ENCODE measurements at regions not wholly inside any gene's neighbourhood (a gene's known extent, or its start where the extent isn't known, plus 50 kb on each side); places are given as distances from the start of the nearest gene placed in this dataset.

DNA sequence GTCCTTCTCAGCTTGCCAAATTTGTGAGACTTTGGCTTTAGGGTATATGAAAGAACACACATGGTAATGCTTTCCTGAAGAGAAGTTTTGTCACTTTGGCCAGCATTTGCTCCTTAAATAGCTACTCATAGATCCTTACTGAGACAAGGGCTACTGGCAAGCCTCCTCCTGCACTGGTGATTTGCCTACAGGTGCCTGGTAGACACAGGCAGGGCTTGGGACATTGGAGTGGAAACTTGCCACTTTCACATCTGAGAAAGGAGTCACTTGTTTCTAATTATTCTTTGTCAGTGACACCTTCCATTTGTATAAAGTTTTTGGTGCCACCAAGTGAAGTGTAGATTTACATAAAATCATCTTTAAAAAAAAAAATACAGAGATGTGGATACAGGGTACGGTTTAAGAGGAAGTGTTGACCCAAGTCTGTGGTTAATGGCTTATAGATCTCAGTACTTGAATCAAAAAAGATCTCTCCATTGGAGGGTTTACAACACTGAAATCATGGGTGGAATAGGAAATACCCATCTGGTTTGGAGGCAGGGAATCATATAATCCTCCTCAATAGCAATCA lies 132.8 kb upstream of the GADL1 start:
- H3K4me3 ChIP-seq (ENCODE audit: low read length) = no peak overlapping the region
- no peaks in the 10 kb centered on the region for H3K36me3 ChIP-seq (ENCODE audit: insufficient read depth, low read length)
- H3K27me3 ChIP-seq (ENCODE audit: low read length) = no peaks in the 10 kb centered on the region
- H3K4me1 ChIP-seq (ENCODE audit: low read length) = no peaks in the 10 kb centered on the region
- no peak overlapping the region for H3K27ac ChIP-seq (ENCODE audit: low read length)
- H2AFZ ChIP-seq (ENCODE audit: low read length) = no peak overlapping the region
- H3K79me2 ChIP-seq (ENCODE audit: low read length) = no peaks in the 10 kb centered on the region
- no peaks in the 10 kb centered on the region for H3K9me2 ChIP-seq (replicated peaks; ENCODE audit: insufficient read depth, low read length)
- H3K9ac ChIP-seq (ENCODE audit: low read length) = no peak overlapping the region
- no peak for DNase-seq
- no peaks in the 10 kb centered on the region for H3K9me3 ChIP-seq (ENCODE audit: low read length)
- H4K20me1 ChIP-seq (ENCODE audit: insufficient read depth, low read depth, low read length) = no peaks in the 10 kb centered on the region
- no peak overlapping the region for H3K4me2 ChIP-seq (ENCODE audit: low read depth, low read length, poor library complexity, severe bottlenecking)

DNA sequence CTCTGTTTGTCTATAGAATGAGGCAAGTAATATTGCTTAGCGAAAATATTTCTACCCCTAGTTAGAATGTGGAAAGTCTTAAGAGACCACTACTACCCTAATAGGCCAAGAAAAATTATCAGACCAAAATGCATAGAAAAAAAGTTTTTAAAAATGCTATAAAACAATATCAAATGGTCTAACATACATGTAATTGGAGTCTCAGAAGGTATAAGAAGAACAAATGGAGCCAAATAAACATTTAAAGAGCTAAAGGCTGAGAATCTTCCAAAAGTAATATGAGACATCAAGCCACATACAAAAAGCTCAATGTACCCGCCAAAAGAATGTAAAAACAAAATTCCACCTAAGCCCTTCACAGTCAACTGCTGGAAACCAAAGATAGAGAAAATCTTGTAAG lies 133.5 kb upstream of the GADL1 start:
- H2AFZ ChIP-seq (ENCODE audit: low read length) = no peak overlapping the region
- no peaks in the 10 kb centered on the region for H4K20me1 ChIP-seq (ENCODE audit: insufficient read depth, low read depth, low read length)
- no peaks in the 10 kb centered on the region for H3K9me2 ChIP-seq (replicated peaks; ENCODE audit: insufficient read depth, low read length)
- no peak overlapping the region for H3K27ac ChIP-seq (ENCODE audit: low read length)
- no peak for DNase-seq
- no peaks in the 10 kb centered on the region for H3K36me3 ChIP-seq (ENCODE audit: insufficient read depth, low read length)
- H3K4me2 ChIP-seq (ENCODE audit: low read depth, low read length, poor library complexity, severe bottlenecking) = no peak overlapping the region
- H3K4me1 ChIP-seq (ENCODE audit: low read length) = no peaks in the 10 kb centered on the region
- no peaks in the 10 kb centered on the region for H3K27me3 ChIP-seq (ENCODE audit: low read length)
- H3K9ac ChIP-seq (ENCODE audit: low read length) = no peak overlapping the region
- H3K79me2 ChIP-seq (ENCODE audit: low read length) = no peaks in the 10 kb centered on the region
- H3K9me3 ChIP-seq (ENCODE audit: low read length) = no peaks in the 10 kb centered on the region
- no peak overlapping the region for H3K4me3 ChIP-seq (ENCODE audit: low read length)

DNA sequence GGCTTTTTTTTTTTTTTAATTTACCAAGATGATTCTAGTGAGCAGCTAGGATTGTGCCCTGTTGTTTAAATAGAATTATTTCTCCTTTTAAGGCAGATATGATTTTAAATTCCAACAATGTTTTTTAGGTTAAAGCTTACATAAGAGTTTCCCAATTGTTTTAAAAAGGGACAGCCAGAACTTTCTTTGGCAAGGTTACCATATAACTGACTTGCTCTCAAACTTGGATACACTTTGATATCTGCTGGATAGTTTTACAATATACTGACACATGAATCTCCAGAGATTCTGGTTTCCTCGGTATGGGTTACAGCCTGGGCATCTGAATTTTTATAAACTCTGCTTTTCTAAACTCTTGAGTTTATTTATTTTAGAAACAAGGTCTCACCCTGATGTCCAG lies 134.3 kb upstream of the GADL1 start:
- no peaks in the 10 kb centered on the region for H3K36me3 ChIP-seq (ENCODE audit: insufficient read depth, low read length)
- H4K20me1 ChIP-seq (ENCODE audit: insufficient read depth, low read depth, low read length) = no peaks in the 10 kb centered on the region
- H3K27ac ChIP-seq (ENCODE audit: low read length) = no peak overlapping the region
- H3K27me3 ChIP-seq (ENCODE audit: low read length) = no peaks in the 10 kb centered on the region
- no peak overlapping the region for H2AFZ ChIP-seq (ENCODE audit: low read length)
- H3K9me2 ChIP-seq (replicated peaks; ENCODE audit: insufficient read depth, low read length) = no peaks in the 10 kb centered on the region
- H3K9me3 ChIP-seq (ENCODE audit: low read length) = no peaks in the 10 kb centered on the region
- H3K9ac ChIP-seq (ENCODE audit: low read length) = no peak overlapping the region
- no peaks in the 10 kb centered on the region for H3K79me2 ChIP-seq (ENCODE audit: low read length)
- H3K4me3 ChIP-seq (ENCODE audit: low read length) = no peak overlapping the region
- DNase-seq = no peak
- no peaks in the 10 kb centered on the region for H3K4me1 ChIP-seq (ENCODE audit: low read length)
- no peak overlapping the region for H3K4me2 ChIP-seq (ENCODE audit: low read depth, low read length, poor library complexity, severe bottlenecking)

DNA sequence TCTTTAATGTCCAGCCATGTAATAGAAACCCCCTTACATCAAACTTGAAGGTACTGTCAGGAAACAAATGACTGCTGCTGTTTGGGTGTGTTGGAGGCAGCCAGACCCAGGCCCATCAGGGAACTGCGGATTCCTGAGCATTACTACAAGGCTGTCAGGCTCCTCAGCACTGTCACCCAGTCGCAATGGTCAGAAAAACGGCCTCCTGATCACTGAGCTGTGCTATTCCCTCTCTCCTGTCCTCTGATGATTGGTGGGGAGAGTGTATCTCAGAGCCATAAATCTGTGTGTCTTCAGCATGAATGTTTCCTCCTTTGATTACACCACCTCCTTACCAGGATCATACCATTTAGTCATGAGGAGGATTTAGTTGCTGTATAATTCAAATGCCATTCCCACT lies 135.2 kb upstream of the GADL1 start:
- Histone ChIP-seq H3K27me3 (ENCODE audit: low read length) (no peaks in the 10 kb centered on the region), H3K9me3 (ENCODE audit: low read length) (no peaks in the 10 kb centered on the region), H3K4me3 (ENCODE audit: low read length) (no peak overlapping the region), H4K20me1 (ENCODE audit: insufficient read depth, low read depth, low read length) (no peaks in the 10 kb centered on the region), H3K79me2 (ENCODE audit: low read length) (no peaks in the 10 kb centered on the region), H3K9me2 (replicated peaks; ENCODE audit: insufficient read depth, low read length) (no peaks in the 10 kb centered on the region), H3K9ac (ENCODE audit: low read length) (no peak overlapping the region), H3K4me2 (ENCODE audit: low read depth, low read length, poor library complexity, severe bottlenecking) (no peak overlapping the region), H3K27ac (ENCODE audit: low read length) (no peak overlapping the region), H3K4me1 (ENCODE audit: low read length) (no peaks in the 10 kb centered on the region), H2AFZ (ENCODE audit: low read length) (no peak overlapping the region), H3K36me3 (ENCODE audit: insufficient read depth, low read length) (no peaks in the 10 kb centered on the region)
- DNase-seq = no peak

DNA sequence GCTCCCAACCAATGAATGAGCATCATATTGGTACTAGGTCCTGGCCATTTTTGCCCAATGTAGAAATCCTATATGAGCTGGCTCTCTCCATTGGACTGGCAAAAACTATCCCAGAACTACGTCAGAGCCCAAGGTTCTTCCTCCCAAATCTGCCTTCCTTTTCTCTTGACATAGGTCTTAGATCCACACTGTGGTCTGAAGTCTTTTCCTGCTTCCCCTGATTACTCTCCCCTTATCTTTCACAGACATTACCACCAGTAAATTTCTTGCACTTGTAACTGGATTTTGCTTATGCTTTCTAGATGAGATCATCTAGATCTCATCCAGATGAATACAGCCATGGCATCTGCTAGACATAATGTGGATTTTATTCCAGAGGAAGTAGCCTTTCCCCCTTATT lies 141.2 kb upstream of the GADL1 start:
- Histone ChIP-seq H3K4me3 (ENCODE audit: low read length) (no peak overlapping the region), H3K4me1 (ENCODE audit: low read length) (no peaks in the 10 kb centered on the region), H2AFZ (ENCODE audit: low read length) (no peak overlapping the region), H3K9ac (ENCODE audit: low read length) (no peak overlapping the region), H3K79me2 (ENCODE audit: low read length) (no peaks in the 10 kb centered on the region), H3K9me3 (ENCODE audit: low read length) (no peaks in the 10 kb centered on the region), H3K9me2 (replicated peaks; ENCODE audit: insufficient read depth, low read length) (no peaks in the 10 kb centered on the region), H3K27ac (ENCODE audit: low read length) (no peak overlapping the region), H3K27me3 (ENCODE audit: low read length) (no peaks in the 10 kb centered on the region), H4K20me1 (ENCODE audit: insufficient read depth, low read depth, low read length) (no peaks in the 10 kb centered on the region), H3K4me2 (ENCODE audit: low read depth, low read length, poor library complexity, severe bottlenecking) (no peak overlapping the region), H3K36me3 (ENCODE audit: insufficient read depth, low read length) (no peaks in the 10 kb centered on the region)
- DNase-seq = no peak

DNA sequence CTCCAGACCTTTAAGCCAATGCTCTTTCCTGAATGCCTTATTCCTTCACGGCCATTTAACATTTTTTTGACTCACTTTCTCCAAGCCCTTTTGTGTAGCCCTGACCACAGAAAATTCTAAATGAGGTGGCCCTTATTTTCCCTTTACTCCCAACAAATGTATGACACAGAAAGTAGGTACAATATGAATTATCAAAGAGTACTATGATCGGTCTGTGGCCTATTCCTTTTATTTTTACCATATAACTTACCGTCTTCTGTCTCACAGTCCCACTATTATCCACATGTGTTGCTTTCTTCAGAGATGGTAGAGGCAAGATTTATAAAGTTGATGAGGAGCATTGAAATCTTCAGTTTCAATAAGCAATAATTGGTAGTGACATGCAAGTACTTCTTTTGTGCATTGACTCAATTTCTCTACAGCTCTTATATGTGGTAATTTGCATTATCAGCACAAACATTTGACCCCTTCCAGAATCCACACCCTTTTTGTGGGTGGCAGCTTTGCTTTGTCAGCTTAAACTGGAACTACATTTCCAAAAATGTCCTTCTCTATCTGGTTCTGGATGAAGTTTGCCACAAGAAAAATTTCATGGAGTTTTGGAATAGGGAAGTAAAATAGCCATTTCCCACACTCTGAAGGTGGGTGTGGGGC lies 143.8 kb upstream of the GADL1 start:
- Histone ChIP-seq H3K27ac (ENCODE audit: low read length) (no peak overlapping the region), H3K79me2 (ENCODE audit: low read length) (no peaks in the 10 kb centered on the region), H3K4me2 (ENCODE audit: low read depth, low read length, poor library complexity, severe bottlenecking) (no peak overlapping the region), H2AFZ (ENCODE audit: low read length) (no peak overlapping the region), H3K9me2 (replicated peaks; ENCODE audit: insufficient read depth, low read length) (no peaks in the 10 kb centered on the region), H3K4me1 (ENCODE audit: low read length) (no peaks in the 10 kb centered on the region), H4K20me1 (ENCODE audit: insufficient read depth, low read depth, low read length) (no peaks in the 10 kb centered on the region), H3K36me3 (ENCODE audit: insufficient read depth, low read length) (no peaks in the 10 kb centered on the region), H3K9ac (ENCODE audit: low read length) (no peak overlapping the region), H3K27me3 (ENCODE audit: low read length) (no peaks in the 10 kb centered on the region), H3K4me3 (ENCODE audit: low read length) (no peak overlapping the region), H3K9me3 (ENCODE audit: low read length) (no peaks in the 10 kb centered on the region)
- no peak for DNase-seq

DNA sequence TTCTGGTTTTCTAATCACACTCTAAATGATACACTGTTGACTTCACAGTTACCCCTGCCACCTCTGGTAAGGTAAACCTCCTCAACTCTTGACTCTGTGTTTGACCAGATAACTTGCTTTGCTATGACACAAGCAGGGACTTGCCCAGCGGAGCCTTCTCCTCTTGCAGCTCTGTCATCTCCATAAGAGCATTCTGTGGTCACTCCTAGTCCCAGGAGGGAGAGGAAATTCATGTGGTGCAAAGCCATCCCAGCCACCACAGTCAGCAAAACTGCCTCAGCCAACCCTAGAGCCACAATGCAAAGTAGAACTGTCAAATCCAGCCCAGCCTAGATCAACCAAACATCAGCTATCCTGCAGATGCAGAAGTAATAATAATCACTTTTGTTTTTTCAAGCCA lies 144.7 kb upstream of the GADL1 start:
- H3K4me2 ChIP-seq (ENCODE audit: low read depth, low read length, poor library complexity, severe bottlenecking) = no peak overlapping the region
- H3K79me2 ChIP-seq (ENCODE audit: low read length) = no peaks in the 10 kb centered on the region
- no peaks in the 10 kb centered on the region for H3K9me3 ChIP-seq (ENCODE audit: low read length)
- H3K9ac ChIP-seq (ENCODE audit: low read length) = no peak overlapping the region
- H3K27ac ChIP-seq (ENCODE audit: low read length) = no peak overlapping the region
- H3K4me3 ChIP-seq (ENCODE audit: low read length) = no peak overlapping the region
- no peak overlapping the region for H2AFZ ChIP-seq (ENCODE audit: low read length)
- no peak for DNase-seq
- no peaks in the 10 kb centered on the region for H3K36me3 ChIP-seq (ENCODE audit: insufficient read depth, low read length)
- no peaks in the 10 kb centered on the region for H3K27me3 ChIP-seq (ENCODE audit: low read length)
- no peaks in the 10 kb centered on the region for H3K4me1 ChIP-seq (ENCODE audit: low read length)
- H4K20me1 ChIP-seq (ENCODE audit: insufficient read depth, low read depth, low read length) = no peaks in the 10 kb centered on the region
- H3K9me2 ChIP-seq (replicated peaks; ENCODE audit: insufficient read depth, low read length) = no peaks in the 10 kb centered on the region

DNA sequence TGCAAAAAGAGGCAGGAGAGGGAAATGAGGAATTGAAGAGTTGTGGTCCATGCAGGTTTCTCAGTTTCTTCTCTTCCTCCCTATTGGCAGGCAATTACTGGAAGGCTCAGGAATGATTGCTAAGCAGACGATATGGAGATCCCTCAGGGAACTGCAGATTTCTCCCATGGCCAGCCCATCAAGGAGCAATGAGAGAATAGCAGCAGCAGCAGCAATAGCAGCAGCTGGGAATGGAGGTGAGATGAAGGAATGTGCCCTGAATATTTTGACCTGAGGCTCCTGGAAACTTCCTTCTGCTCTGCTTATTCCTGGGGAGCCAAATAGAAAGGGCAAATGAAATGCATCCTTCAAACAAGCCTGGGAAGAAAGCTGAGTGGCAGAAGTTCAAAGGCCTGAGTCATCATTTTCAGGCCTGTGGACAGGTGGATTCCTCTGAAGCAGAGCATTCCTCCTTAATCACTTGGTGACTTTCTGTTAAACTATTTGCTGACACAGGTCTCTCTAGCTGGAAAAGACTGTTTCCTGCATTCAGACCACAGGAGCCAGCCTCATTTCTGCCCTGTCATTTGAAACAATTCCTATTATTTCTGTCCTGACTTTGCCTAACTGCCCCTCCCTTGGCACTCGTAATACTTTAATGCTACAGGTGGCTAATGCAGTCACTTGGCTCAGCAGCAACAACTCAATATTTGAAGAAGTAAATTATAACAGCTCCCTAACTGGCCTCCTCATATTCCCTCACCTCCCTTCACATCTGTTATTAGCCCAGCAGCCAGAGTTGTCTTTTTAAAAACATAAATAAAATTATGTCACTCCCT lies 146.9 kb upstream of the GADL1 start:
- no peak overlapping the region for H3K27ac ChIP-seq (ENCODE audit: low read length)
- H3K27me3 ChIP-seq (ENCODE audit: low read length) = no peaks in the 10 kb centered on the region
- H3K4me1 ChIP-seq (ENCODE audit: low read length) = no peaks in the 10 kb centered on the region
- H4K20me1 ChIP-seq (ENCODE audit: insufficient read depth, low read depth, low read length) = no peaks in the 10 kb centered on the region
- H2AFZ ChIP-seq (ENCODE audit: low read length) = no peak overlapping the region
- no peaks in the 10 kb centered on the region for H3K9me2 ChIP-seq (replicated peaks; ENCODE audit: insufficient read depth, low read length)
- H3K4me3 ChIP-seq (ENCODE audit: low read length) = no peak overlapping the region
- no peak overlapping the region for H3K4me2 ChIP-seq (ENCODE audit: low read depth, low read length, poor library complexity, severe bottlenecking)
- no peaks in the 10 kb centered on the region for H3K9me3 ChIP-seq (ENCODE audit: low read length)
- H3K79me2 ChIP-seq (ENCODE audit: low read length) = no peaks in the 10 kb centered on the region
- H3K36me3 ChIP-seq (ENCODE audit: insufficient read depth, low read length) = no peaks in the 10 kb centered on the region
- H3K9ac ChIP-seq (ENCODE audit: low read length) = no peak overlapping the region
- no peak for DNase-seq
